ENCODE measurements at regions not wholly inside any gene's neighbourhood (a gene's known extent, or its start where the extent isn't known, plus 50 kb on each side); places are given as distances from the start of the nearest gene placed in this dataset.
"Not testable (repeated sequence)": the region's sequence is repeated elsewhere in the genome, so short reads cannot be mapped to it uniquely, and the experiment has no call there.

DNA sequence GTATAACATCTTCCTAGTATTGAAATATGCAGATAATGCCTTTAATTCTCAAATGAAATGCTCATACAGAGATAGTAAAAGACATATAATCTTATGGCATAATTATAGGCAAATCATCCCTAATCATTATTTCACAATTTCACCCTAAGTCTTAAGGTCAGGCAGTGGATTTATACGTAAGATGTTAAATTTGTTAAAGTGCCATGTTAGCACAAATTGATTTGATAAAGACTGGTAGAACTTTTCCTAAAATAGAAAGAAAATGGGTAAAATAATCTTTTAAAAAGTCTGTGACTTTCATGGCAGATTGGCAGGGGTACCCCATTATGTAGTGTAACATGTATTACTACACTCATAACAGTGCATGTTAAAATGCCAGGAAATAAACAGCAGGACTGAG lies 1092.7 kb upstream of the GOT2 start:
- TF ChIP-seq POLR2A (IDR thresholded peaks at IDR 0.05) (no peak), POLR2AphosphoS5 (IDR thresholded peaks at IDR 0.05) (no peak), EP300 (IDR thresholded peaks at IDR 0.05) (no peak)
- TF ChIP-seq, protein P1, sequence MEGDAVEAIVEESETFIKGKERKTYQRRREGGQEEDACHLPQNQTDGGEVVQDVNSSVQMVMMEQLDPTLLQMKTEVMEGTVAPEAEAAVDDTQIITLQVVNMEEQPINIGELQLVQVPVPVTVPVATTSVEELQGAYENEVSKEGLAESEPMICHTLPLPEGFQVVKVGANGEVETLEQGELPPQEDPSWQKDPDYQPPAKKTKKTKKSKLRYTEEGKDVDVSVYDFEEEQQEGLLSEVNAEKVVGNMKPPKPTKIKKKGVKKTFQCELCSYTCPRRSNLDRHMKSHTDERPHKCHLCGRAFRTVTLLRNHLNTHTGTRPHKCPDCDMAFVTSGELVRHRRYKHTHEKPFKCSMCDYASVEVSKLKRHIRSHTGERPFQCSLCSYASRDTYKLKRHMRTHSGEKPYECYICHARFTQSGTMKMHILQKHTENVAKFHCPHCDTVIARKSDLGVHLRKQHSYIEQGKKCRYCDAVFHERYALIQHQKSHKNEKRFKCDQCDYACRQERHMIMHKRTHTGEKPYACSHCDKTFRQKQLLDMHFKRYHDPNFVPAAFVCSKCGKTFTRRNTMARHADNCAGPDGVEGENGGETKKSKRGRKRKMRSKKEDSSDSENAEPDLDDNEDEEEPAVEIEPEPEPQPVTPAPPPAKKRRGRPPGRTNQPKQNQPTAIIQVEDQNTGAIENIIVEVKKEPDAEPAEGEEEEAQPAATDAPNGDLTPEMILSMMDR (IDR thresholded peaks at IDR 0.05), result no peak
- Histone ChIP-seq H3K9me3 (peaks cover 0 to 4% (median 0%) of the 10 kb centered on the region in 4 donors), H3K27ac (no peak overlapping the region), H3K4me1 (no peaks in the 10 kb centered on the region), H3K27me3 (no peaks in the 10 kb centered on the region), H3K36me3 (no peaks in the 10 kb centered on the region), H3K4me3 (no peak overlapping the region)
- DNase-seq, result no peak
- intact Hi-C loops (cut with DNase I; ENCODE audit: low total_unique reads), result no loop called here
- WGBS, 5 donors, result 81 to 98% (median 92%) methylated on average over 1 of the region's 1 CpG

- not testable (repeated sequence) for H3K27me3 ChIP-seq
These were observed 1075.4 kb upstream of the GOT2 start for GRCh38 chr16:59809488-59809887.

GRCh38 chr16:59783191-59783590 lies 1049.1 kb upstream of the GOT2 start:
- Histone ChIP-seq H3K4me3 (no peak overlapping the region), H3K27ac (no peak overlapping the region), H3K9me3 (peaks cover 0 to 15% (median 6%) of the 10 kb centered on the region in 4 donors), H3K36me3 (no peaks in the 10 kb centered on the region), H3K27me3 (no peaks in the 10 kb centered on the region), H3K4me1 (no peaks in the 10 kb centered on the region)
- TF ChIP-seq, protein P1 (IDR thresholded peaks at IDR 0.05), result no peak
- TF ChIP-seq POLR2A (IDR thresholded peaks at IDR 0.05) (no peak), POLR2AphosphoS5 (IDR thresholded peaks at IDR 0.05) (no peak), EP300 (IDR thresholded peaks at IDR 0.05) (no peak)
- WGBS, 5 donors, result 50 to 93% (median 88%) methylated on average over 1 of the region's 1 CpG
- DNase-seq, result no peak
- intact Hi-C loops (cut with DNase I; ENCODE audit: low total_unique reads), result no loop called here

More at GRCh38 chr16:59809488-59809887, 1075.4 kb upstream of the GOT2 start:
- intact Hi-C loops (cut with DNase I; ENCODE audit: low total_unique reads); H3K9me3 ChIP-seq; H3K4me1 ChIP-seq; DNase-seq; H3K27ac ChIP-seq; H3K4me3 ChIP-seq; H3K36me3 ChIP-seq: not testable (repeated sequence)
- 82 to 88% (median 86%) methylated on average over 8 to 11 of the region's 11 CpGs for WGBS, 5 donors

- intact Hi-C loops (cut with DNase I; ENCODE audit: low total_unique reads), result no loop called here
- no peaks in the 10 kb centered on the region for H3K27me3 ChIP-seq
- H3K4me1 ChIP-seq, result no peaks in the 10 kb centered on the region
- peaks cover 0 to 5% (median 2%) of the 10 kb centered on the region in 4 donors for H3K9me3 ChIP-seq
- TF ChIP-seq POLR2AphosphoS5 (IDR thresholded peaks at IDR 0.05), result no peak
- no peak for TF ChIP-seq EP300 (IDR thresholded peaks at IDR 0.05)
- TF ChIP-seq, protein P1 (IDR thresholded peaks at IDR 0.05), result no peak
- TF ChIP-seq POLR2A (IDR thresholded peaks at IDR 0.05), result no peak
- no peaks in the 10 kb centered on the region for H3K36me3 ChIP-seq
- no peak for DNase-seq
- no peak overlapping the region for H3K4me3 ChIP-seq
- H3K27ac ChIP-seq, result no peak overlapping the region
These were observed 1039.2 kb upstream of the GOT2 start for GRCh38 chr16:59773330-59773729.

GRCh38 chr16:59759296-59759695 lies 1025.2 kb upstream of the GOT2 start:
- no peaks in the 10 kb centered on the region for H3K36me3 ChIP-seq
- 82 to 86% (median 84%) methylated on average over 3 of the region's 3 CpGs for WGBS, 5 donors
- H3K27ac ChIP-seq, result no peak overlapping the region
- H3K4me1 ChIP-seq, result no peaks in the 10 kb centered on the region
- intact Hi-C loops (cut with DNase I; ENCODE audit: low total_unique reads), result no loop called here
- H3K27me3 ChIP-seq, result no peaks in the 10 kb centered on the region
- DNase-seq, result no peak
- TF ChIP-seq EP300 (IDR thresholded peaks at IDR 0.05) (no peak), POLR2AphosphoS5 (IDR thresholded peaks at IDR 0.05) (no peak), POLR2A (IDR thresholded peaks at IDR 0.05) (no peak)
- TF ChIP-seq, protein P1 (IDR thresholded peaks at IDR 0.05), result no peak
- H3K4me3 ChIP-seq, result no peak overlapping the region
- peaks cover 0 to 4% (median 2%) of the 10 kb centered on the region in 4 donors for H3K9me3 ChIP-seq

Measured in stomach (tissue), 8 donors.